ENCODE measurements at regions not wholly inside any gene's neighbourhood (a gene's known extent, or its start where the extent isn't known, plus 50 kb on each side); places are given as distances from the start of the nearest gene placed in this dataset.
A peak's percentile ranks its signal among the peaks of the same experiment; 100 is the strongest.
"Not testable (repeated sequence)": the region's sequence is repeated elsewhere in the genome, so short reads cannot be mapped to it uniquely, and the experiment has no call there.

DNA sequence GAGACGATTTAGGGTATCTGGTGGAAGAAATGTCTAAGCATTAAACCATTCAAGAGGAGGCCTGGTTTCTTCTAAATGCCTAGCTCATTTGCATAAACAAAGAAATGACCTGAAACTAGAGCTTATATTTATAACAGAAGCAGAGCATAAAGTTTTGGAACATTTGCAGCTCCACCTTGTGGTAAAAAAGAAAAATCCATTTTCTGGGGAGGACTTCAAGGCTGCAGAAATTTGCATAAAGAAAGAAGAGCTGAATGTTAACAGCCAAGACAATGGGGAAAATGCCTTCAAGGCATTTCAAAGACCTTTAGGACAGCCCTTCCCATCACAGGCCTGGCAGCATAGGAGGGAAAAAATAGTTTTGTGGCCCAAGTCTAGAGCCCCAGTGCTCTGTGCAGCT lies 362.0 kb downstream of the ZNF248 start:
- FAIRE-seq: no peak
- H3K9me1 ChIP-seq (ENCODE audit: control insufficient read depth, extremely low read depth, insufficient read depth, low read length): no peaks in the 10 kb centered on the region
- H2AFZ ChIP-seq (ENCODE audit: control insufficient read depth, low read length): no peak overlapping the region
- DNase-seq (ENCODE audit: low read depth, low spot score): no peak
- no peak overlapping the region for H3K4me2 ChIP-seq (ENCODE audit: control insufficient read depth, extremely low read depth, insufficient read depth, low read depth, low read length)
- H4K20me1 ChIP-seq (ENCODE audit: control insufficient read depth, extremely low read depth, insufficient read depth, low read length): no peaks in the 10 kb centered on the region
- H3K9ac ChIP-seq (ENCODE audit: control insufficient read depth, extremely low read depth, insufficient read depth, low read length): no peak overlapping the region
- H3K79me2 ChIP-seq (ENCODE audit: control insufficient read depth, insufficient read depth, low read length): no peaks in the 10 kb centered on the region
- H3K4me3 ChIP-seq (ENCODE audit: control insufficient read depth in 2 of 3, extremely low read depth in 1 of 3, insufficient read depth in 2 of 3, low read depth in 1 of 3, low read length in 3 of 3): no peak overlapping the region
- H3K4me1 ChIP-seq (ENCODE audit: control insufficient read depth, extremely low read depth, insufficient read depth, low read length): no peaks in the 10 kb centered on the region
- TF ChIP-seq, protein P1, sequence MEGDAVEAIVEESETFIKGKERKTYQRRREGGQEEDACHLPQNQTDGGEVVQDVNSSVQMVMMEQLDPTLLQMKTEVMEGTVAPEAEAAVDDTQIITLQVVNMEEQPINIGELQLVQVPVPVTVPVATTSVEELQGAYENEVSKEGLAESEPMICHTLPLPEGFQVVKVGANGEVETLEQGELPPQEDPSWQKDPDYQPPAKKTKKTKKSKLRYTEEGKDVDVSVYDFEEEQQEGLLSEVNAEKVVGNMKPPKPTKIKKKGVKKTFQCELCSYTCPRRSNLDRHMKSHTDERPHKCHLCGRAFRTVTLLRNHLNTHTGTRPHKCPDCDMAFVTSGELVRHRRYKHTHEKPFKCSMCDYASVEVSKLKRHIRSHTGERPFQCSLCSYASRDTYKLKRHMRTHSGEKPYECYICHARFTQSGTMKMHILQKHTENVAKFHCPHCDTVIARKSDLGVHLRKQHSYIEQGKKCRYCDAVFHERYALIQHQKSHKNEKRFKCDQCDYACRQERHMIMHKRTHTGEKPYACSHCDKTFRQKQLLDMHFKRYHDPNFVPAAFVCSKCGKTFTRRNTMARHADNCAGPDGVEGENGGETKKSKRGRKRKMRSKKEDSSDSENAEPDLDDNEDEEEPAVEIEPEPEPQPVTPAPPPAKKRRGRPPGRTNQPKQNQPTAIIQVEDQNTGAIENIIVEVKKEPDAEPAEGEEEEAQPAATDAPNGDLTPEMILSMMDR (optimal IDR thresholded peaks at IDR 0.05 in 1 of 3, IDR thresholded peaks at IDR 0.05 in 1 of 3, conservative IDR thresholded peaks at IDR 0.05 in 1 of 3; ENCODE audit: extremely low read depth in 1 of 3, insufficient read depth in 2 of 3, low read length in 3 of 3): peak in 1 of 3 experiments; percentile 9
- TF ChIP-seq EZH2 (IDR thresholded peaks at IDR 0.05; ENCODE audit: low read length): no peak
- no peaks in the 10 kb centered on the region for H3K27me3 ChIP-seq (ENCODE audit: control insufficient read depth, extremely low read depth, insufficient read depth, low read length)
- dilution Hi-C loops (cut with MboI; ENCODE audit: extremely low pct_ligation_motif_present, low sequenced_read_pairs): no loop called here
- H3K27ac ChIP-seq (ENCODE audit: control insufficient read depth, insufficient read depth, low read length): no peak overlapping the region
- no peaks in the 10 kb centered on the region for H3K9me3 ChIP-seq (ENCODE audit: control insufficient read depth, low read depth, low read length)
- H3K36me3 ChIP-seq (ENCODE audit: control insufficient read depth in 2 of 2, extremely low read depth in 1 of 2, insufficient read depth in 2 of 2, low read length in 2 of 2): no peaks in the 10 kb centered on the region

- H3K4me3 ChIP-seq (ENCODE audit: control insufficient read depth in 2 of 3, extremely low read depth in 1 of 3, insufficient read depth in 2 of 3, low read depth in 1 of 3, low read length in 3 of 3); H3K4me2 ChIP-seq (ENCODE audit: control insufficient read depth, extremely low read depth, insufficient read depth, low read depth, low read length); H3K9me1 ChIP-seq (ENCODE audit: control insufficient read depth, extremely low read depth, insufficient read depth, low read length); H3K36me3 ChIP-seq (ENCODE audit: control insufficient read depth in 2 of 2, extremely low read depth in 1 of 2, insufficient read depth in 2 of 2, low read length in 2 of 2); H3K9me3 ChIP-seq (ENCODE audit: control insufficient read depth, low read depth, low read length); FAIRE-seq; H4K20me1 ChIP-seq (ENCODE audit: control insufficient read depth, extremely low read depth, insufficient read depth, low read length); H3K9ac ChIP-seq (ENCODE audit: control insufficient read depth, extremely low read depth, insufficient read depth, low read length); H3K27ac ChIP-seq (ENCODE audit: control insufficient read depth, insufficient read depth, low read length); DNase-seq (ENCODE audit: low read depth, low spot score); H3K4me1 ChIP-seq (ENCODE audit: control insufficient read depth, extremely low read depth, insufficient read depth, low read length); H3K79me2 ChIP-seq (ENCODE audit: control insufficient read depth, insufficient read depth, low read length); dilution Hi-C loops (cut with MboI; ENCODE audit: extremely low pct_ligation_motif_present, low sequenced_read_pairs); H3K27me3 ChIP-seq (ENCODE audit: control insufficient read depth, extremely low read depth, insufficient read depth, low read length); H2AFZ ChIP-seq (ENCODE audit: control insufficient read depth, low read length): not testable (repeated sequence)
Observed at GRCh38 chr10:37493185-37493796, 364.1 kb downstream of the ZNF248 start.

- DNase-seq (ENCODE audit: low read depth, low spot score) (no peak), FAIRE-seq (no peak)
- Histone ChIP-seq H3K4me3 (ENCODE audit: control insufficient read depth in 2 of 3, extremely low read depth in 1 of 3, insufficient read depth in 2 of 3, low read depth in 1 of 3, low read length in 3 of 3) (no peak overlapping the region), H3K79me2 (ENCODE audit: control insufficient read depth, insufficient read depth, low read length) (no peaks in the 10 kb centered on the region), H3K9me3 (ENCODE audit: control insufficient read depth, low read depth, low read length) (no peaks in the 10 kb centered on the region), H4K20me1 (ENCODE audit: control insufficient read depth, extremely low read depth, insufficient read depth, low read length) (no peaks in the 10 kb centered on the region), H3K27ac (ENCODE audit: control insufficient read depth, insufficient read depth, low read length) (no peak overlapping the region), H2AFZ (ENCODE audit: control insufficient read depth, low read length) (no peak overlapping the region), H3K4me2 (ENCODE audit: control insufficient read depth, extremely low read depth, insufficient read depth, low read depth, low read length) (no peak overlapping the region), H3K9ac (ENCODE audit: control insufficient read depth, extremely low read depth, insufficient read depth, low read length) (no peak overlapping the region), H3K27me3 (ENCODE audit: control insufficient read depth, extremely low read depth, insufficient read depth, low read length) (no peaks in the 10 kb centered on the region), H3K36me3 (ENCODE audit: control insufficient read depth in 2 of 2, extremely low read depth in 1 of 2, insufficient read depth in 2 of 2, low read length in 2 of 2) (no peaks in the 10 kb centered on the region), H3K4me1 (ENCODE audit: control insufficient read depth, extremely low read depth, insufficient read depth, low read length) (no peaks in the 10 kb centered on the region), H3K9me1 (ENCODE audit: control insufficient read depth, extremely low read depth, insufficient read depth, low read length) (no peaks in the 10 kb centered on the region)
- TF ChIP-seq, protein P1 (optimal IDR thresholded peaks at IDR 0.05 in 1 of 3, IDR thresholded peaks at IDR 0.05 in 1 of 3, conservative IDR thresholded peaks at IDR 0.05 in 1 of 3; ENCODE audit: extremely low read depth in 1 of 3, insufficient read depth in 2 of 3, low read length in 3 of 3): no peak
- no peak for TF ChIP-seq EZH2 (IDR thresholded peaks at IDR 0.05; ENCODE audit: low read length)
- dilution Hi-C loops (cut with MboI; ENCODE audit: extremely low pct_ligation_motif_present, low sequenced_read_pairs): no loop called here
Observed at GRCh38 chr10:37490266-37490665, 364.9 kb downstream of the ANKRD30A start.
